HepG2 (cell line): ENCODE measurements at regions not wholly inside any gene's neighbourhood (a gene's known extent, or its start where the extent isn't known, plus 50 kb on each side); places are given as distances from the start of the nearest gene placed in this dataset.

Experiments used
- ATAC-seq: fragments of 200-7000 bp; cut with Tn5 transposase; 3 replicates; pipeline ENCODE4 v1.9.1; 2020; ENCODE audit warnings: mild to moderate bottlenecking, moderate library complexity
- BruUV-seq: library from RNA; stranded (reverse); fragments of 400-500 nt; replicated peaks from 2 replicates; lab custom pipeline; 2021; lab: Mats Ljungman, UMichigan
- CTCF ChIA-PET: fragments of 300-600 bp; formaldehyde crosslinking; extraction: SDS; loops from one replicate; lab custom pipeline; 2021; ENCODE audit warnings: low total read pairs, inconsistent platforms, low intra/inter-chr PET ratio; lab: Yijun Ruan, JAX
- POLR2A ChIA-PET: fragments of 350-600 bp; sonication (Branson Sonifier 250); formaldehyde crosslinking; loops from one replicate; lab custom pipeline; 2020; ENCODE audit warnings: antibody characterized with exemption, inconsistent platforms; lab: Yijun Ruan, JAX
- DNase-seq: peaks from one replicate; pipeline ENCODE4 v3.0.0-alpha.2; 2015; ENCODE audit warnings: low spot score
- FAIRE-seq: peaks from 3 replicates; lab custom pipeline; 2011; peaks lifted over from hg19 to GRCh38; lab: Jason Lieb, UNC
- H2AFZ ChIP-seq: one replicate; pipeline ENCODE4 v1.6.1; 2011; ENCODE audit warnings: low read length, inconsistent platforms
- H3K27ac ChIP-seq: fragments of 300-600 bp; 3 replicates; pipeline ENCODE4 v1.8.0; 2011; ENCODE audit warnings: mixed run types, mild to moderate bottlenecking, mixed read lengths, low read length, inconsistent platforms; ENCODE audit not compliant: insufficient read depth; ENCODE audit errors: extremely low read length
- H3K27me3 ChIP-seq, 2 experiments: fragments of 200-600 bp in 1 of 2; 2 replicates in 1 of 2; 3 replicates in 1 of 2; pipeline versions ENCODE4 v1.6.0 to v1.8.0; 2011; ENCODE audit warnings: low read length in 2 of 2, mild to moderate bottlenecking in 2 of 2, moderate library complexity in 2 of 2, inconsistent platforms in 1 of 2; ENCODE audit not compliant: insufficient read depth in 2 of 2, control insufficient read depth in 1 of 2
- H3K36me3 ChIP-seq, 2 experiments: fragments of 200-600 bp in 1 of 2; replicated peaks in 1 of 2; 2 replicates in 1 of 2; 3 replicates in 1 of 2; pipeline versions ENCODE4 v1.5.1 to v1.8.0; 2011; ENCODE audit warnings: low read length in 2 of 2, inconsistent platforms in 1 of 2; ENCODE audit not compliant: insufficient read depth in 2 of 2, control insufficient read depth in 1 of 2
- H3K4me1 ChIP-seq: 2 replicates; pipeline ENCODE4 v1.5.1; 2012; ENCODE audit warnings: low read length, inconsistent platforms; ENCODE audit not compliant: insufficient read depth
- H3K4me2 ChIP-seq: 2 replicates; pipeline ENCODE4 v1.6.0; 2011; ENCODE audit warnings: low read depth, low read length, inconsistent platforms
- H3K4me3 ChIP-seq, 3 experiments: fragments of 200-600 bp in 1 of 3; sonication (generic), shearing (Covaris generic) in 1 of 3; replicated peaks in 1 of 3; 2 replicates each; pipeline ENCODE4 v1.5.1; 2011 to 2016; ENCODE audit warnings: low read length in 3 of 3, inconsistent platforms in 2 of 3, low read depth in 2 of 3, mild to moderate bottlenecking in 2 of 3, control low read depth in 1 of 3, mixed read lengths in 1 of 3; ENCODE audit not compliant: insufficient read depth in 1 of 3
- H3K79me2 ChIP-seq: one replicate; pipeline ENCODE4 v1.6.1; 2011; ENCODE audit warnings: low read length, inconsistent platforms; ENCODE audit not compliant: insufficient read depth
- H3K9ac ChIP-seq: 2 replicates; pipeline ENCODE4 v1.6.0; 2011; ENCODE audit warnings: mild to moderate bottlenecking, low read depth, low read length, inconsistent platforms; ENCODE audit not compliant: insufficient read depth
- H3K9me3 ChIP-seq: 2 replicates; pipeline ENCODE4 v1.5.1; 2012; ENCODE audit warnings: mild to moderate bottlenecking, low read length
- H4K20me1 ChIP-seq: 2 replicates; pipeline ENCODE4 v1.6.0; 2011; ENCODE audit warnings: inconsistent platforms, mild to moderate bottlenecking, low read length, moderate library complexity; ENCODE audit not compliant: insufficient read depth
- E2F1 ChIP-seq: sonication (generic); formaldehyde crosslinking; IDR thresholded peaks from 2 replicates; pipeline ENCODE4 v1.5.0; 2020; ENCODE audit warnings: missing genetic modification reagents
- FOXP1 ChIP-seq, 2 experiments: fragments of 450-650 bp in 1 of 2; IDR thresholded peaks; 2 replicates each; pipeline ENCODE4 v1.6.1; 2017 to 2018; ENCODE audit warnings: antibody characterized with exemption in 1 of 2
- GTF3A ChIP-seq: sonication (generic); formaldehyde crosslinking; conservative IDR thresholded peaks from 2 replicates; pipeline ENCODE4 v1.4.0; 2020; ENCODE audit warnings: mild to moderate bottlenecking, missing genetic modification reagents
- MAX ChIP-seq: IDR thresholded peaks from 2 replicates; pipeline ENCODE4 v1.6.1; 2012; ENCODE audit warnings: inconsistent platforms
- MTA1 ChIP-seq: sonication (generic); formaldehyde crosslinking; IDR thresholded peaks from 2 replicates; pipeline ENCODE4 v1.4.0; 2020; ENCODE audit warnings: missing genetic modification reagents, mild to moderate bottlenecking, borderline replicate concordance
- ZHX2 ChIP-seq, 2 experiments: sonication (generic) in 1 of 2; formaldehyde crosslinking in 1 of 2; IDR thresholded peaks; 2 replicates each; pipeline versions ENCODE4 v1.6.1 to v1.9.0; 2014 to 2022; ENCODE audit warnings: antibody characterized with exemption in 1 of 2, borderline replicate concordance in 1 of 2, inconsistent platforms in 1 of 2, low read depth in 1 of 2, missing genetic modification reagents in 1 of 2
- ZNF232 ChIP-seq: sonication (generic); formaldehyde crosslinking; IDR thresholded peaks from 2 replicates; pipeline ENCODE4 v1.4.0; 2020; ENCODE audit warnings: missing genetic modification reagents, borderline replicate concordance
- in situ Hi-C: cut with HindIII; loops from 2 replicates; pipeline ENCODE4 v1.10.0; 2017; ENCODE audit warnings: low pct_unique_long_range_greater_than_20kb; ENCODE audit not compliant: extremely low pct_ligation_motif_present
- intact Hi-C: fragments of 100-400 bp; cut with micrococcal nuclease; formaldehyde crosslinking; loops from one replicate; pipeline ENCODE4 v1.10.0; 2022; ENCODE audit not compliant: unreplicated experiment
- TF ChIP-seq, protein P1 (sequence below): sonication (generic); IDR thresholded peaks from 2 replicates; pipeline ENCODE4 v1.6.1; 2016; ENCODE audit warnings: low read depth, borderline replicate concordance

GRCh38 chr9:23245067-23245466 lies 581.0 kb downstream of the ELAVL2 start:
- Histone ChIP-seq H3K27ac (no peak overlapping the region), H3K36me3 (no peaks in the 10 kb centered on the region), H4K20me1 (no peaks in the 10 kb centered on the region), H3K9me3 (peaks cover 71% of the 10 kb centered on the region), H3K4me1 (no peaks in the 10 kb centered on the region), H3K27me3 (no peaks in the 10 kb centered on the region), H3K9ac (no peak overlapping the region), H3K4me3 (no peak overlapping the region), H3K79me2 (no peaks in the 10 kb centered on the region), H2AFZ (no peak overlapping the region), H3K4me2 (no peak overlapping the region)
- BruUV-seq = no TSS peak
- ATAC-seq (no peak), FAIRE-seq (no peak), DNase-seq (no peak)
- intact Hi-C loops (no loop called here), in situ Hi-C loops (no loop called here)
- TF ChIP-seq FOXP1 (IDR thresholded peaks at IDR 0.05) = no peak
- TF ChIP-seq FOXP1 (CRISPR knock-in tag; IDR thresholded peaks at IDR 0.05) = no peak
- TF ChIP-seq GTF3A = no peak
- no peak for TF ChIP-seq MAX
- no peak for TF ChIP-seq ZHX2 (IDR thresholded peaks at IDR 0.05; ENCODE audit: low read depth)
- TF ChIP-seq ZHX2 (CRISPR knock-in tag; IDR thresholded peaks at IDR 0.05; ENCODE audit: borderline replicate concordance) = no peak
- TF ChIP-seq E2F1 (CRISPR knock-in tag) = no peak
- no peak for TF ChIP-seq ZNF232 (CRISPR knock-in tag)
- no peak for TF ChIP-seq MTA1 (CRISPR knock-in tag)
- TF ChIP-seq, protein P1, sequence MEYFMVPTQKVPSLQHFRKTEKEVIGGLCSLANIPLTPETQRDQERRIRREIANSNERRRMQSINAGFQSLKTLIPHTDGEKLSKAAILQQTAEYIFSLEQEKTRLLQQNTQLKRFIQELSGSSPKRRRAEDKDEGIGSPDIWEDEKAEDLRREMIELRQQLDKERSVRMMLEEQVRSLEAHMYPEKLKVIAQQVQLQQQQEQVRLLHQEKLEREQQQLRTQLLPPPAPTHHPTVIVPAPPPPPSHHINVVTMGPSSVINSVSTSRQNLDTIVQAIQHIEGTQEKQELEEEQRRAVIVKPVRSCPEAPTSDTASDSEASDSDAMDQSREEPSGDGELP = no peak
- POLR2A ChIA-PET = no interaction called here
- CTCF ChIA-PET = no interaction called here
